Heart right ventricle (tissue), 16 donors: ENCODE measurements at regions not wholly inside any gene's neighbourhood (a gene's known extent, or its start where the extent isn't known, plus 50 kb on each side); places are given as distances from the start of the nearest gene placed in this dataset.

Experiments
- ATAC-seq, 8 donors: fragments of 200-7000 bp; cut with Tn5 transposase; one replicate each; pipeline ENCODE4 v1.9.1; 2020; ENCODE audit warnings: mild to moderate bottlenecking in 8 of 8, moderate library complexity in 8 of 8, moderate number of reproducible peaks in 1 of 8
- DNase-seq, 2 donors: peaks; one replicate each; pipeline ENCODE4 v3.0.0-alpha.2; 2020
- H3K27ac ChIP-seq, 10 donors: fragments of 200-600 bp; sonication (generic) in 2 of 10; one replicate each; pipeline versions ENCODE4 v1.5.0 to v1.8.0; 2020 to 2022; ENCODE audit warnings: mild to moderate bottlenecking in 3 of 10
- H3K27me3 ChIP-seq, 7 donors: fragments of 200-600 bp; one replicate each; pipeline ENCODE4 v1.8.0; 2021 to 2022; ENCODE audit warnings: mild to moderate bottlenecking in 2 of 7
- H3K36me3 ChIP-seq, 9 donors: fragments of 200-600 bp; sonication (generic) in 1 of 9; one replicate each; pipeline versions ENCODE4 v1.5.0 to v1.8.0; 2020 to 2022; ENCODE audit warnings: mild to moderate bottlenecking in 2 of 9
- H3K4me1 ChIP-seq, 9 donors: fragments of 200-600 bp; sonication (generic) in 1 of 9; one replicate each; pipeline versions ENCODE4 v1.5.0 to v1.8.0; 2020 to 2022; ENCODE audit warnings: mild to moderate bottlenecking in 4 of 9
- H3K4me3 ChIP-seq, 10 donors: fragments of 200-600 bp; sonication (generic) in 2 of 10; one replicate each; pipeline versions ENCODE4 v1.5.0 to v1.8.0; 2020 to 2022; ENCODE audit warnings: mild to moderate bottlenecking in 7 of 10, moderate library complexity in 2 of 10
- H3K9me3 ChIP-seq, 11 donors: fragments of 200-600 bp in 10 of 11; sonication (generic) in 2 of 11; one replicate each; pipeline versions ENCODE4 v1.5.0 to v1.8.0; 2013 to 2022; ENCODE audit warnings: mild to moderate bottlenecking in 2 of 11, control low read depth in 1 of 11, moderate library complexity in 1 of 11
- CTCF ChIP-seq, 9 donors: fragments of 200-600 bp; sonication (generic) in 2 of 9; IDR thresholded peaks; one replicate each; pipeline versions ENCODE4 v1.5.0 to v1.8.0; 2021 to 2022; ENCODE audit warnings: antibody characterized with exemption in 9 of 9, mild to moderate bottlenecking in 5 of 9, moderate library complexity in 1 of 9
- WGBS, 2 donors: extraction: QIAGEN DNeasy Blood & Tissue Kit; methylation state at CpG; one replicate each; pipeline ENCODE4 v1.1.7; 2013; ENCODE audit warnings: inconsistent platforms in 1 of 2; 5-methylcytosine and 5-hydroxymethylcytosine counted together
- intact Hi-C, 10 donors: fragments of 100-400 bp; cut with DNase I; formaldehyde crosslinking; loops; one replicate each; pipeline versions ENCODE4 v1.11.1 to v1.14.2; 2022
- donor health status: Arrhythmogenic right ventricular cardiomyopathy.
- donor health status: ischemic (EF 13 %, LVEDD 7.1; RV severe dilation, severe dysfunction).
- donor health status: healthy with polysubstance abuse.
- donor health status: DM: no; HTN: yes; CAD: no.
- donor health status: DM: no; HTN: no; CAD: no.
- donor health status: ischemic (EF 25% LVEDD 6.9; RV normal size, moderate dysfunction).
- donor health status: ischemic (EF 25% LVEDD 5.7; RV mildly dilated, moderate dysfunction).
- donor health status: healthy.
- donor health status: DM: yes; HTN: yes; CAD: no.
- donor health status: Ischemic cardiomyopathy.
- donor health status: ischemic (EF 35%, LVEDD 5.7; RV mildly dilated, moderate dysfunction).
- donor health status: nonischemic (EF 11% LVEDD 7.7; RV severe dilation, severe dysfunction).
- donor health status: DM: yes; HTN: yes; CAD: no.
- donor health status: PGD.
- donor health status: ischemic (EF 29% LVEDD 5.4; RV normal size, mild dysfunction).
- donor health status: nonischemic (EF 23%, LVEDD 6.1; RV moderate dilation, normal function).

GRCh38 chr7:94179466-94179865 is 175.3 kb upstream of the BET1 start:
- no peak for ATAC-seq
- TF ChIP-seq CTCF (IDR thresholded peaks at IDR 0.05) = no peak
- intact Hi-C loops = loop anchor here in 2 of 10 donors (10.0 kb wide), 2 partner anchors 175 to 265 kb away; partner anchors contain the start of gene BET1 (in 1 of the 2)
- H3K4me1 ChIP-seq = peaks cover 0 to 52% (median 25%) of the 10 kb centered on the region in 9 donors
- no peaks in the 10 kb centered on the region for H3K36me3 ChIP-seq
- H3K27ac ChIP-seq = no peak overlapping the region
- 84 to 95% methylated on average over 1 of the region's 1 CpG for WGBS, 2 donors
- no peak overlapping the region for H3K4me3 ChIP-seq
- no peaks in the 10 kb centered on the region for H3K27me3 ChIP-seq
- no peak for DNase-seq
- no peaks in the 10 kb centered on the region for H3K9me3 ChIP-seq

GRCh38 chr7:94182066-94182465 is 177.9 kb upstream of the BET1 start:
- DNase-seq (no peak), ATAC-seq (no peak)
- peaks cover 0 to 28% (median 17%) of the 10 kb centered on the region in 9 donors for H3K4me1 ChIP-seq
- no peaks in the 10 kb centered on the region for H3K27me3 ChIP-seq
- no peak for TF ChIP-seq CTCF (IDR thresholded peaks at IDR 0.05)
- no peaks in the 10 kb centered on the region for H3K9me3 ChIP-seq
- peak overlapping the region in 6 of 10 donors; percentile 65 to 87 (median 78) for H3K27ac ChIP-seq
- 90 to 97% methylated on average over 1 of the region's 1 CpG for WGBS, 2 donors
- no peaks in the 10 kb centered on the region for H3K36me3 ChIP-seq
- H3K4me3 ChIP-seq = no peak overlapping the region
- intact Hi-C loops = loop anchor here in 2 of 10 donors (5.0 to 10.0 kb wide), 2 partner anchors 277 to 280 kb away; partner anchors contain the start of gene GNGT1 (in 1 of the 2)

DNA sequence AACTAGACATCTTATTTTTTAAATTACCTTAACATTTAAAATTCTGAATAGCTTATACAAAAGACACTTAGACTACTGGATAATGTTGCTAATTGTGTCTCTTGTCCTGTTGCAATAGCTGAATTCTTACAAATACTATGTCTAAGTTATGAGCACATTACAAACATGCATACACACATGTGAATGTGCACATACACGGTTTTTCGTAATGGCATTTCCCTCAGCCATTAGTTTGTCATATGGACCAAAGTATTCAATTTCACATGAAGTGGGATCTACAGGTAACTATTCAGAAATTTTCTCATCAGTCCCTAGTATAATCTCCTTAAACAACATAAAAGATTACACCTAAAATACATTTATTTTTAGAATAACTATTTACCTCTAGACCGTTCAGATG is 178.6 kb upstream of the BET1 start:
- intact Hi-C loops = loop anchor here in 2 of 10 donors (5.0 to 10.0 kb wide), 2 partner anchors 278 to 280 kb away; partner anchors contain the start of gene GNGT1 (in 1 of the 2)
- Histone ChIP-seq H3K4me3 (no peak overlapping the region), H3K4me1 (peaks cover 0 to 21% (median 15%) of the 10 kb centered on the region in 9 donors), H3K9me3 (no peaks in the 10 kb centered on the region), H3K27me3 (no peaks in the 10 kb centered on the region), H3K36me3 (no peaks in the 10 kb centered on the region), H3K27ac (peak overlapping the region; percentile 29 to 87 (median 78))
- WGBS, 2 donors = 76 to 78% methylated on average over 3 of the region's 3 CpGs
- no peak for TF ChIP-seq CTCF (IDR thresholded peaks at IDR 0.05)
- DNase-seq (no peak), ATAC-seq (no peak)

DNA sequence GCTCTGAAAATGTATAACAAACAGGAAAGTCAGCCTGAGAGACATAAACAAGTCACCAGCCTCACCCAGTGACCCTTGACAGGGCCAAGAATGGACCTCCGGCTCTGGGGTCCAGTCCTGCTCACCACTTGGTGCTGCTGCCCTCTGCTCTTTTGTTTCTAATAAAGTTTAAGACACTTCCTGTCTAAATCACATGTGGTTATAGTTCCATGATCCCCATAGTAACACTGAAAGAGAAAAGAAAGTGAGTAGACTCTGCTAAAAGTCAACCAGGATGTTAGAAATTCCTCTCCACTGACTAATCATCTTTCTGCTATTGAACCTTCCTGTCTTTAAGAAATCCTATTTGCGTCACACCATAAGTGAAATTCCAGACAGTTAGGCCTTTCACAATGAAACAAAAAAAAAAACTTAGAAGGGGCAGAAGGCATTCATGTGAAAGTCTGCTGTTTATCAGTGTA is 179.2 kb upstream of the BET1 start:
- intact Hi-C loops = loop anchor here in 2 of 10 donors (5.0 to 10.0 kb wide), 2 partner anchors 279 to 281 kb away; partner anchors contain the start of gene GNGT1 (in 1 of the 2)
- H3K9me3 ChIP-seq = no peaks in the 10 kb centered on the region
- TF ChIP-seq CTCF (IDR thresholded peaks at IDR 0.05) = peak in 2 of 9 donors; percentile 19 to 23
- DNase-seq = peak in 1 of 2 donors; percentile 17
- 33 to 47% methylated on average over 2 of the region's 2 CpGs for WGBS, 2 donors
- no peaks in the 10 kb centered on the region for H3K36me3 ChIP-seq
- H3K4me3 ChIP-seq = no peak overlapping the region
- peak overlapping the region; percentile 29 to 87 (median 78) for H3K27ac ChIP-seq
- peak; percentile 75 to 98 (median 94) for ATAC-seq
- H3K4me1 ChIP-seq = peaks cover 0 to 20% (median 15%) of the 10 kb centered on the region in 9 donors
- no peaks in the 10 kb centered on the region for H3K27me3 ChIP-seq
